ENCODE measurements at regions not wholly inside any gene's neighbourhood (a gene's known extent, or its start where the extent isn't known, plus 50 kb on each side); places are given as distances from the start of the nearest gene placed in this dataset.

DNA sequence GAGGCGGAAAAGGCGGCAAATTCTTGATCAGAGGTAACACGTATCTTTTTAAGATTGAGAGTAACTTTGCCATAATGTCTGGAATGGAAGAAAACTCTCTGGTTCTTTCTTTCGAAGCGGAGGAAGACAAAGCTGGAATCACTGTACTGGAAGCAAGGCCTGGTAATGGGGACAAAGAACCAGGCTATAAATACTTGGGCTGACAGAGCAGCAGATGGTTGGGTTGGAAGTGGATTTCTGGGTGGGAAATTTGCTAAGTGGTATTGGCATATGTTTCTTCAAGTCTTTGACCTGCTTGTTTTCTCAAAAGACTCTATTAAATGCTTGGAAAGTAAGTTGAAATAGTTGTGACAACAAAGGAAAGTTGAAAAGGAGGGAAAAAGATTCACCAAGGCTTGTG is 87.3 kb upstream of the SFMBT2 start:
- Histone ChIP-seq H3K4me3 (no peak overlapping the region), H3K27me3 (no peaks in the 10 kb centered on the region), H3K27ac (no peak overlapping the region), H3K9me3 (no peaks in the 10 kb centered on the region), H3K36me3 (no peaks in the 10 kb centered on the region), H3K4me1 (no peaks in the 10 kb centered on the region)
- FAIRE-seq (no peak), ATAC-seq (no peak), DNase-seq (no peak)
- TF ChIP-seq, protein P1, sequence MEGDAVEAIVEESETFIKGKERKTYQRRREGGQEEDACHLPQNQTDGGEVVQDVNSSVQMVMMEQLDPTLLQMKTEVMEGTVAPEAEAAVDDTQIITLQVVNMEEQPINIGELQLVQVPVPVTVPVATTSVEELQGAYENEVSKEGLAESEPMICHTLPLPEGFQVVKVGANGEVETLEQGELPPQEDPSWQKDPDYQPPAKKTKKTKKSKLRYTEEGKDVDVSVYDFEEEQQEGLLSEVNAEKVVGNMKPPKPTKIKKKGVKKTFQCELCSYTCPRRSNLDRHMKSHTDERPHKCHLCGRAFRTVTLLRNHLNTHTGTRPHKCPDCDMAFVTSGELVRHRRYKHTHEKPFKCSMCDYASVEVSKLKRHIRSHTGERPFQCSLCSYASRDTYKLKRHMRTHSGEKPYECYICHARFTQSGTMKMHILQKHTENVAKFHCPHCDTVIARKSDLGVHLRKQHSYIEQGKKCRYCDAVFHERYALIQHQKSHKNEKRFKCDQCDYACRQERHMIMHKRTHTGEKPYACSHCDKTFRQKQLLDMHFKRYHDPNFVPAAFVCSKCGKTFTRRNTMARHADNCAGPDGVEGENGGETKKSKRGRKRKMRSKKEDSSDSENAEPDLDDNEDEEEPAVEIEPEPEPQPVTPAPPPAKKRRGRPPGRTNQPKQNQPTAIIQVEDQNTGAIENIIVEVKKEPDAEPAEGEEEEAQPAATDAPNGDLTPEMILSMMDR (IDR thresholded peaks at IDR 0.05): no peak
- 86 to 90% methylated on average over 5 of the region's 5 CpGs for WGBS, 2 donors
- intact Hi-C loops (cut with DNase I): no loop called here

DNA sequence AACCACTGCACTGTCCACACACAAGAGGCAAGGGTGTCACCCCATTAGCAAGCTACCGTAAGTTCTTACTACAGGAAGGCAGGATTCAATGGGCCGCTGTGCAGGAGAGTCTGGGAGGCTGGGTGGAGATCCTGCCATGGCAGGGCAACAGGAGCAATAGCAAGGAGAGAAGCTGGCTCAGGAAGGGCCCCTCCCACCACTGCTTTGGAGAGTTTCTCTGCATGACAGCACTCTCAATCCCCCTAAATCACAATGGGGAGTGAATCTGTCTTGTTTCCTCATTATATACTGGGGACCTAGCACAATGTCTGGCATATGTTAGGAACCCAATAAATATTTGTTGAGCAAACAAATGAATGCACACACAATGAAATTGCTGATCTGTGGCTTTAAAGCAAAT is 83.2 kb upstream of the SFMBT2 start:
- Histone ChIP-seq H3K4me3 (no peak overlapping the region), H3K27ac (no peak overlapping the region), H3K27me3 (no peaks in the 10 kb centered on the region), H3K4me1 (peaks cover 0 to 2% (median 0%) of the 10 kb centered on the region in 3 donors), H3K9me3 (no peaks in the 10 kb centered on the region), H3K36me3 (no peaks in the 10 kb centered on the region)
- ATAC-seq (no peak), DNase-seq (no peak), FAIRE-seq (no peak)
- TF ChIP-seq, protein P1 (IDR thresholded peaks at IDR 0.05): no peak
- WGBS, 2 donors: 78 to 85% methylated on average over 2 of the region's 2 CpGs
- intact Hi-C loops (cut with DNase I): no loop called here

DNA sequence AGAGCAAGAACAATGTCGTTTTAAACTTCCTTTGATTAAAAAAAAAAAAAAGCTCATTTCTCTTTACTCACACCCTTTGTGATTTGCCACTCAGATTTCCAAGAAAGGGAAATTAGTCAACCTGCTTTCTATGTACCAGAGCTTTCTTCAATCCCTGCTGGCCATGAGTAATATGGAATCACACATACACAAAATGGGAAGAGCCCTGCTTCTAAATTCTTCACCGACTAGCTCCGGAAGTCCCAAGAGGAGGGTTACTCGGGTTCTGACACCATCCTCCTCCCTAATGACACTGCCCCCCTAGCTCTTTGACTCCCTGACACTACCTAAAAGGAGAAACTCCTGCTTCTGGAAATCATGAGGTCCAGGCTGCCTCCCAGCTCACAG is 81.8 kb upstream of the SFMBT2 start:
- DNase-seq (no peak), FAIRE-seq (no peak), ATAC-seq (no peak)
- Histone ChIP-seq H3K27me3 (no peaks in the 10 kb centered on the region), H3K27ac (no peak overlapping the region), H3K9me3 (no peaks in the 10 kb centered on the region), H3K4me1 (peaks cover 0 to 7% (median 0%) of the 10 kb centered on the region in 3 donors), H3K36me3 (no peaks in the 10 kb centered on the region), H3K4me3 (no peak overlapping the region)
- TF ChIP-seq, protein P1 (IDR thresholded peaks at IDR 0.05): no peak
- intact Hi-C loops (cut with DNase I): no loop called here
- 57 to 75% methylated on average over 4 of the region's 4 CpGs for WGBS, 2 donors

DNA sequence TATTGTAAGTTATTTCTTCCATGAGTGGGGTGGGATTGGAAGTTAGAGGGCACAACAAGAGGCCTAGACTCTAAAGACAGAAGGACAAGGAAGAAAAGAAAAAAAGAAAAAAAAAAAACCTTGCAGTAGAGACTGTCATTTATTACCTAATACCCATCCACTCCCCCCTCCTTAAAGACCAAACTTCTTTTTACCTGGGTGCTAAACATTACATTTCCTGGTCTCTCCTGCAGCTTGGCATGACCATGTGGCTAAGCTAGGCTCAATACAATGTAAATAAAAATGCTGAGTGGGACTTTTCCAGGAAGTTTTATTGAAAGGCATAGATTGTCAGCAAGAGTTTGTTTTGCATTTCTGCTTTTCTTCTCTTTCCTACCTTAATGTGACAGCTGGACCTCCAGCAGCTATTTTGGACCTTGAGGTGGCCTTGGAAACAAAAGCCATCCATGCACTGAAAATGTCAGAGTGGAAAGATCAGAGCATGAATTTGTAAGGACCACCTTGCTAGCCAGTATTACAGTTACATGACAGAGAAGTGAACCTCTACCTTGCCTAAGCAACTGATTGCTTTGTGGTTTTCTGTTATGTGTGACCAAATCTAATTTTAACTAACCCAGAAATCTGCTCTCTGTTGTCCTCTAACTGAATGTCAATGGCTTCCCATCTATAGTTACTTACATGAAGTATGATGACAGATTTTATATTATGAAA is 81.3 kb upstream of the SFMBT2 start:
- FAIRE-seq: no peak
- H3K27ac ChIP-seq: no peak overlapping the region
- no peaks in the 10 kb centered on the region for H3K36me3 ChIP-seq
- DNase-seq: no peak
- TF ChIP-seq, protein P1 (IDR thresholded peaks at IDR 0.05): no peak
- H3K9me3 ChIP-seq: no peaks in the 10 kb centered on the region
- ATAC-seq: peak in 1 of 4 donors; percentile 20
- H3K4me3 ChIP-seq: no peak overlapping the region
- H3K27me3 ChIP-seq: no peaks in the 10 kb centered on the region
- intact Hi-C loops (cut with DNase I): no loop called here
- peaks cover 0 to 7% (median 0%) of the 10 kb centered on the region in 3 donors for H3K4me1 ChIP-seq

DNA sequence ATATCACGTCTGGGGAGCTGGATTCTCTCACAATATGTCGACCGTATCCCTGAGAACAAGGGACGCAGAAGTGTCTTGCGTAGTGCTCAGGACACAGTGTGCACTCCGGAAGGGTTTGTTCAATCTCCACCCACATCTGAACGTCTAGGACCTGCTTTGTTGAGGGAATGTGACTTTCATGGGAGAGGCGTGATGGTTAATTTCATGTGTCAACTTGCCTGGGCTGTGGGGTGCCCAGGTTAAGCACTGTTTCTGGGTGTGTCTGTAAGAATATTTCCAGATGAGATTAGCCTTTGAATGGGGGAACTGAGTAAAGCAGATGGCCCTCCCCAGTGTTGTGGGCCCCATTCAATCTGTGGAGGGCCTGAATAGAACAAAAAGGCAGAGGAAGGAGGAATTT is 80.4 kb upstream of the SFMBT2 start:
- H3K4me1 ChIP-seq: peaks cover 0 to 7% (median 0%) of the 10 kb centered on the region in 3 donors
- no peak overlapping the region for H3K27ac ChIP-seq
- 76 to 90% methylated on average over 8 of the region's 8 CpGs for WGBS, 2 donors
- H3K27me3 ChIP-seq: no peaks in the 10 kb centered on the region
- no peaks in the 10 kb centered on the region for H3K36me3 ChIP-seq
- no peak overlapping the region for H3K4me3 ChIP-seq
- no peak for DNase-seq
- no peak for FAIRE-seq
- no peak for ATAC-seq
- H3K9me3 ChIP-seq: no peaks in the 10 kb centered on the region
- intact Hi-C loops (cut with DNase I): no loop called here
- TF ChIP-seq, protein P1 (IDR thresholded peaks at IDR 0.05): no peak
